Type B pancreatic cell (in vitro differentiated cells): ENCODE measurements at regions not wholly inside any gene's neighbourhood (a gene's known extent, or its start where the extent isn't known, plus 50 kb on each side); places are given as distances from the start of the nearest gene placed in this dataset.

ENCODE experiments used
- DNase-seq: peaks from one replicate; pipeline ENCODE4 v3.0.0; 2021; ENCODE audit warnings: mixed read lengths; ENCODE audit not compliant: unreplicated experiment; ENCODE audit errors: extremely low spot score
- H3K27ac Mint-ChIP-seq: 2 replicates; pipeline ENCODE4 v1.8.0; 2021; ENCODE audit warnings: mild to moderate bottlenecking, mixed read lengths
- H3K27me3 Mint-ChIP-seq: 2 replicates; pipeline ENCODE4 v1.8.0; 2021; ENCODE audit warnings: mixed read lengths
- H3K36me3 Mint-ChIP-seq: 2 replicates; pipeline ENCODE4 v1.8.0; 2021; ENCODE audit warnings: mixed read lengths
- H3K4me1 Mint-ChIP-seq: one replicate; pipeline ENCODE4 v1.8.0; 2021; ENCODE audit warnings: mixed read lengths; ENCODE audit not compliant: unreplicated experiment
- H3K4me3 Mint-ChIP-seq: 2 replicates; pipeline ENCODE4 v1.8.0; 2021; ENCODE audit warnings: mild to moderate bottlenecking, mixed read lengths
- H3K9me3 Mint-ChIP-seq: 2 replicates; pipeline ENCODE4 v1.8.0; 2021; ENCODE audit warnings: mixed read lengths
- CTCF ChIP-seq: fragments of 200-600 bp; sonication (generic); conservative IDR thresholded peaks from 2 replicates; pipeline ENCODE4 v1.5.0; 2021; ENCODE audit warnings: antibody characterized with exemption, mild to moderate bottlenecking

- H3K27ac Mint-ChIP-seq = no peak overlapping the region
- no peaks in the 10 kb centered on the region for H3K36me3 Mint-ChIP-seq
- peaks cover 15% of the 10 kb centered on the region for H3K27me3 Mint-ChIP-seq
- H3K9me3 Mint-ChIP-seq = peaks cover 3% of the 10 kb centered on the region
- peaks cover 14% of the 10 kb centered on the region for H3K4me1 Mint-ChIP-seq
- no peak overlapping the region for H3K4me3 Mint-ChIP-seq
- TF ChIP-seq CTCF = peak; percentile 96
- DNase-seq = no peak
These were observed 63.0 kb upstream of the TWIST2 start for GRCh38 chr2:238784671-238785527.

GRCh38 chr2:238785528-238785860 lies 62.4 kb upstream of the TWIST2 start:
- Mint-ChIP-seq H3K4me3 (no peak overlapping the region), H3K36me3 (no peaks in the 10 kb centered on the region), H3K27me3 (peaks cover 15% of the 10 kb centered on the region), H3K4me1 (peaks cover 19% of the 10 kb centered on the region), H3K27ac (no peak overlapping the region), H3K9me3 (peaks cover 3% of the 10 kb centered on the region)
- TF ChIP-seq CTCF = no peak
- no peak for DNase-seq

- H3K27ac Mint-ChIP-seq = no peak overlapping the region
- TF ChIP-seq CTCF = no peak
- no peak for DNase-seq
- peaks cover 3% of the 10 kb centered on the region for H3K9me3 Mint-ChIP-seq
- H3K4me3 Mint-ChIP-seq = no peak overlapping the region
- H3K4me1 Mint-ChIP-seq = peaks cover 25% of the 10 kb centered on the region
- no peaks in the 10 kb centered on the region for H3K36me3 Mint-ChIP-seq
- peaks cover 15% of the 10 kb centered on the region for H3K27me3 Mint-ChIP-seq
These were observed 61.5 kb upstream of the TWIST2 start for GRCh38 chr2:238786379-238786778.

GRCh38 chr2:238786792-238787490 lies 60.9 kb upstream of the TWIST2 start:
- no peaks in the 10 kb centered on the region for H3K36me3 Mint-ChIP-seq

GRCh38 chr2:238787501-238787900 lies 60.4 kb upstream of the TWIST2 start:
- Mint-ChIP-seq H3K9me3 (peaks cover under 1% of the 10 kb centered on the region), H3K27me3 (peaks cover 15% of the 10 kb centered on the region), H3K4me1 (peaks cover 25% of the 10 kb centered on the region), H3K36me3 (no peaks in the 10 kb centered on the region), H3K27ac (no peak overlapping the region), H3K4me3 (no peak overlapping the region)
- no peak for TF ChIP-seq CTCF
- no peak for DNase-seq

More at GRCh38 chr2:238786792-238787490, 60.9 kb upstream of the TWIST2 start:
- Mint-ChIP-seq H3K27me3 (peaks cover 15% of the 10 kb centered on the region), H3K9me3 (peaks cover 3% of the 10 kb centered on the region), H3K4me3 (no peak overlapping the region), H3K4me1 (peaks cover 25% of the 10 kb centered on the region), H3K27ac (no peak overlapping the region)
- DNase-seq = no peak
- TF ChIP-seq CTCF = no peak
